Urothelium cell line (cell line): ENCODE measurements at regions not wholly inside any gene's neighbourhood (a gene's known extent, or its start where the extent isn't known, plus 50 kb on each side); places are given as distances from the start of the nearest gene placed in this dataset.

Source experiments
- DNase-seq: peaks from one replicate; pipeline ENCODE4 v3.0.0; 2011; ENCODE audit warnings: low spot score, mixed read lengths
- FAIRE-seq: peaks from 2 replicates; lab custom pipeline; 2011; peaks lifted over from hg19 to GRCh38; lab: Jason Lieb, UNC

DNA sequence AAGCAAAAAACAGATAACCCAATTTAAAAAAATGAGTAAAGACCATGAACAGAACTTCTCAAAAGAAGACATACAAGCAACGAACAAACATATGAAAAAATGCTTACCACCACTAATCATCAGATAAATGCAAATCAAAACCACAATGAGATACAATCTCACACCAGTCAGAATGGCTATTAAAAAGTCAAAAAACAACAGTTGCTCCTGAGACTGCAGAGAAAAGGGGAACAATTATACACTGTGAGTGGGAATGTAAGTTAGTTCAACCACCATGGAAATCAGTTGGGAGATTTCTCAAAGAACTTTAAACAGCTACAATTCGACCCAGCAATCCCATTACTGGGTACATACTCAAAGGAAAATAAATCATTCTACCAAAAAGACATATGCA is 131.6 kb downstream of the PTGER3 start:
- FAIRE-seq (no peak), DNase-seq (no peak)

DNA sequence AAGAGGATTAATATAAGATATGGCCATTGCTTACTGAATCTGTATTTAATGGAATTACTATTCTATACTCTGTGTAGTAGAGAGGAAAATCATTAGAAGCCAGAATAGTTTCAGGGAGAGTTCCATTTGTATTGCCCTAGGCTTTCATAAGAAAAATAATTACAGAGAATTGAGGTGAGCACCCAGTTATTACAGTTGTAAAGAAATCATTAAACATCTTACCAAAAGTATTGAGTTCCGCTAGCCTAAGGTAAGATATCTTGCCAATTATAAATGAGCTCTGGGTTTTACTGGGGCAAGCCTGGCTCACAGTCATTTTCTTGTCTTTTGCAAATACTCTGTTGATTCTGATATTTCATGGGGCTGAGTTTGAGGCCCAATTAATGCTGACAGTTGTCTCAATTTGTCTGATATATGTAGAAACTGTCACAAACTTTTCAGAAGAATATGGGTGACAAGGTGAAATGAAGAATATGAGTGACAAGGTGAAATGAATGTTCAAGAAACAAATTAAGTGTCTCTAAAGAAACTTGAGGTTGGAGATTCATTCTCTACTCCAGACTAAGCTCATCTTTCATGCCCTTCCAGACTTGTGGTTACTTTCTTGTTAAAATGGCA is 127.8 kb downstream of the PTGER3 start:
- DNase-seq (no peak), FAIRE-seq (no peak)
